PC-3 (cell line): ENCODE measurements at regions not wholly inside any gene's neighbourhood (a gene's known extent, or its start where the extent isn't known, plus 50 kb on each side); places are given as distances from the start of the nearest gene placed in this dataset.

Experiments
- ATAC-seq: fragments of 200-7000 bp; cut with Tn5 transposase; 2 replicates; pipeline ENCODE4 v1.9.1; 2020; ENCODE audit warnings: mild to moderate bottlenecking, moderate library complexity
- BruUV-seq: library from RNA; stranded (reverse); fragments of 400-500 nt; replicated peaks from 2 replicates; lab custom pipeline; 2021; lab: Mats Ljungman, UMichigan
- CTCF ChIA-PET: fragments of 300-600 bp; sonication (Branson Sonifier 250); formaldehyde crosslinking; loops from one replicate; lab custom pipeline; 2022; ENCODE audit warnings: antibody characterized with exemption; lab: Charles Lee
- POLR2A ChIA-PET: fragments of 300-600 bp; sonication (Branson Sonifier 250); formaldehyde crosslinking; loops from one replicate; lab custom pipeline; 2022; ENCODE audit warnings: antibody characterized with exemption; ENCODE audit not compliant: unreplicated experiment; lab: Charles Lee
- DNase-seq: peaks from one replicate; pipeline ENCODE4 v3.0.0-alpha.2; 2015
- H2AFZ ChIP-seq: fragments of 300-600 bp; sonication (generic); 2 replicates; pipeline ENCODE4 v1.6.0; 2016; ENCODE audit warnings: antibody characterized with exemption, low read length
- H3F3A ChIP-seq: fragments of 300-600 bp; sonication (generic); one replicate; pipeline ENCODE4 v1.6.0; 2017; ENCODE audit warnings: antibody characterized with exemption, low read length, control low read depth, mild to moderate bottlenecking; ENCODE audit not compliant: unreplicated experiment
- H3K27ac ChIP-seq: fragments of 300-600 bp; sonication (generic); 2 replicates; pipeline ENCODE4 v1.5.1; 2016; ENCODE audit warnings: mild to moderate bottlenecking, low read length
- H3K27me3 ChIP-seq: fragments of 300-600 bp; sonication (generic); 2 replicates; pipeline ENCODE4 v1.6.1; 2016; ENCODE audit warnings: low read length, mixed read lengths
- H3K36me3 ChIP-seq: fragments of 300-600 bp; sonication (generic); 2 replicates; pipeline ENCODE4 v1.6.1; 2016; ENCODE audit warnings: low read depth, mixed run types, low read length, mixed read lengths
- H3K4me1 ChIP-seq: fragments of 300-600 bp; sonication (generic); 2 replicates; pipeline ENCODE4 v1.5.1; 2016; ENCODE audit warnings: low read length; ENCODE audit not compliant: insufficient read depth
- H3K4me2 ChIP-seq: fragments of 300-600 bp; sonication (generic); 2 replicates; pipeline ENCODE4 v1.6.0; 2016; ENCODE audit warnings: low read length
- H3K4me3 ChIP-seq: fragments of 300-600 bp; sonication (generic); 2 replicates; pipeline ENCODE4 v1.5.1; 2016; ENCODE audit warnings: mild to moderate bottlenecking, low read length, mixed read lengths
- H3K79me2 ChIP-seq: fragments of 300-600 bp; sonication (generic); 2 replicates; pipeline ENCODE4 v1.6.1; 2017; ENCODE audit warnings: low read length, mixed read lengths
- H3K9ac ChIP-seq: fragments of 300-600 bp; sonication (generic); 2 replicates; pipeline ENCODE4 v1.6.0; 2016; ENCODE audit warnings: mild to moderate bottlenecking, low read length
- H3K9me2 ChIP-seq: fragments of 300-600 bp; sonication (generic); replicated peaks from 2 replicates; pipeline ENCODE4 v1.6.1; 2016; ENCODE audit warnings: mixed run types, low read length, mixed read lengths
- H3K9me3 ChIP-seq: fragments of 300-600 bp; sonication (generic); 2 replicates; pipeline ENCODE4 v1.6.1; 2016; ENCODE audit warnings: low read length, mixed read lengths
- H4K20me1 ChIP-seq: fragments of 300-600 bp; sonication (generic); 2 replicates; pipeline ENCODE4 v1.6.1; 2016; ENCODE audit warnings: low read length, mixed read lengths
- CTCF ChIP-seq: fragments of 300-600 bp; sonication (generic); conservative IDR thresholded peaks from 2 replicates; pipeline ENCODE4 v1.5.1; 2017; ENCODE audit warnings: antibody characterized with exemption, low read depth, mild to moderate bottlenecking, low read length
- EZH2 ChIP-seq: fragments of 300-600 bp; sonication (generic); IDR thresholded peaks from one replicate; pipeline ENCODE4 v1.6.1; 2017; ENCODE audit warnings: antibody characterized with exemption, mild to moderate bottlenecking, low read length; ENCODE audit not compliant: unreplicated experiment
- EZH2phosphoT487 ChIP-seq: fragments of 300-600 bp; sonication (generic); IDR thresholded peaks from 2 replicates; pipeline ENCODE4 v1.6.1; 2018; ENCODE audit warnings: mild to moderate bottlenecking, antibody characterized with exemption, low read length, borderline replicate concordance
- intact Hi-C: fragments of 100-400 bp; cut with micrococcal nuclease; formaldehyde crosslinking; loops from 2 replicates; pipeline ENCODE4 v1.9.0; 2023

- peak; percentile 85 for ATAC-seq
- H3K27ac ChIP-seq: peak overlapping the region; percentile 83
- no peaks in the 10 kb centered on the region for H3F3A ChIP-seq
- intact Hi-C loops: loop anchor here (5.0 kb wide), 1 partner anchor 52 kb away; the partner anchor contains the start of gene CCDC150
- H3K4me2 ChIP-seq: peak overlapping the region; percentile 54
- DNase-seq: peak; percentile 72
- no peaks in the 10 kb centered on the region for H3K9me3 ChIP-seq
- no peaks in the 10 kb centered on the region for H3K79me2 ChIP-seq
- no peaks in the 10 kb centered on the region for H4K20me1 ChIP-seq
- no peak overlapping the region for H2AFZ ChIP-seq
- CTCF ChIA-PET: no interaction called here
- peak overlapping the region; percentile 15 for H3K9ac ChIP-seq
- no peak overlapping the region for H3K4me3 ChIP-seq
- H3K9me2 ChIP-seq: no peaks in the 10 kb centered on the region
- H3K27me3 ChIP-seq: no peaks in the 10 kb centered on the region
- H3K4me1 ChIP-seq: peaks cover 36% of the 10 kb centered on the region
- BruUV-seq: no TSS peak
- no peak for TF ChIP-seq CTCF
- no peak for TF ChIP-seq EZH2phosphoT487
- TF ChIP-seq EZH2: no peak
- H3K36me3 ChIP-seq: no peaks in the 10 kb centered on the region
- POLR2A ChIA-PET: no interaction called here
Measured at GRCh38 chr2:196584903-196585302, 54.6 kb upstream of the CCDC150 start.

GRCh38 chr2:196586511-196586991, 53.0 kb upstream of the CCDC150 start:
- no peaks in the 10 kb centered on the region for H3K9me2 ChIP-seq
- H2AFZ ChIP-seq: no peak overlapping the region
- H3K9me3 ChIP-seq: no peaks in the 10 kb centered on the region
- peak overlapping the region; percentile 83 for H3K27ac ChIP-seq
- POLR2A ChIA-PET: interaction anchor here (0.5 kb wide), 1 partner anchor 65 kb away, joined by 6 read pairs; no protein-coding TSS in a partner anchor
- TF ChIP-seq EZH2phosphoT487: no peak
- TF ChIP-seq CTCF: no peak
- no peak for TF ChIP-seq EZH2
- peak overlapping the region; percentile 1; the same call in 1 of the 2 replicates for H3K9ac ChIP-seq
- intact Hi-C loops: loop anchor here (2.0 to 5.0 kb wide), 2 partner anchors 51 to 52 kb away; partner anchors contain the start of gene CCDC150
- ATAC-seq (peak; percentile 59), DNase-seq (peak; percentile 97)
- no peaks in the 10 kb centered on the region for H3K27me3 ChIP-seq
- CTCF ChIA-PET: no interaction called here
- H4K20me1 ChIP-seq: no peaks in the 10 kb centered on the region
- H3K4me1 ChIP-seq: peaks cover 36% of the 10 kb centered on the region
- H3K4me2 ChIP-seq: peak overlapping the region; percentile 30
- no peaks in the 10 kb centered on the region for H3K36me3 ChIP-seq
- no peak overlapping the region for H3K4me3 ChIP-seq
- no peaks in the 10 kb centered on the region for H3K79me2 ChIP-seq
- no peaks in the 10 kb centered on the region for H3F3A ChIP-seq
- no TSS peak for BruUV-seq

GRCh38 chr2:196587056-196587455, 52.5 kb upstream of the CCDC150 start:
- TF ChIP-seq CTCF (no peak), EZH2 (no peak), EZH2phosphoT487 (no peak)
- H3F3A ChIP-seq: no peaks in the 10 kb centered on the region
- H2AFZ ChIP-seq: no peak overlapping the region
- H4K20me1 ChIP-seq: no peaks in the 10 kb centered on the region
- H3K4me3 ChIP-seq: no peak overlapping the region
- peak overlapping the region; percentile 60 for H3K27ac ChIP-seq
- DNase-seq (peak; percentile 14), ATAC-seq (no peak)
- ChIA-PET POLR2A (no interaction called here), CTCF (no interaction called here)
- intact Hi-C loops: loop anchor here (2.0 to 5.0 kb wide), 2 partner anchors 50 to 52 kb away; partner anchors contain the start of gene CCDC150
- H3K27me3 ChIP-seq: peaks cover 2% of the 10 kb centered on the region
- no peaks in the 10 kb centered on the region for H3K9me3 ChIP-seq
- H3K9ac ChIP-seq: no peak overlapping the region
- H3K4me2 ChIP-seq: peak overlapping the region; percentile 30
- H3K4me1 ChIP-seq: peaks cover 37% of the 10 kb centered on the region
- no peaks in the 10 kb centered on the region for H3K36me3 ChIP-seq
- H3K79me2 ChIP-seq: no peaks in the 10 kb centered on the region
- H3K9me2 ChIP-seq: no peaks in the 10 kb centered on the region
- BruUV-seq: no TSS peak
